ENCODE measurements at regions not wholly inside any gene's neighbourhood (a gene's known extent, or its start where the extent isn't known, plus 50 kb on each side); places are given as distances from the start of the nearest gene placed in this dataset.

DNA sequence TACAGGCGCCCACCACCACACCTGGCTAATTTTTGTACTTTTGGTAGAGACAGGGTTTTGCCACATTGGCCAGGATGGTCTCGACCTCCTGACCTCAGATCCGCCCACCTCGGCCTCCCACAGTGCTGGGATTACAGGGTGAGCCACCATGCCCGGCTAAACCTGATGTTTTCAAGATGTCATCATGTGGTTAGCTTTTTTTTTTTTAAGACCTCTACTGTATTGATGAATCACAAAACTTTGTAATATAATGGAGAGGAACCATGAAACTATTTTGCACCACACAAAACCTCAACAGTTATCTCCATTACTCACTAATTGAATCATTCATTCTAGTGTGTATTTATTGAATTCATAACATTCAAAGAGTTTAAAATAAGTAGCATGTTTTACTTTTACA lies 94.7 kb upstream of the NEIL3 start:
- TF ChIP-seq EP300 (IDR thresholded peaks at IDR 0.05) (no peak), POLR2AphosphoS5 (IDR thresholded peaks at IDR 0.05) (no peak), POLR2A (IDR thresholded peaks at IDR 0.05) (no peak)
- TF ChIP-seq, protein P1, sequence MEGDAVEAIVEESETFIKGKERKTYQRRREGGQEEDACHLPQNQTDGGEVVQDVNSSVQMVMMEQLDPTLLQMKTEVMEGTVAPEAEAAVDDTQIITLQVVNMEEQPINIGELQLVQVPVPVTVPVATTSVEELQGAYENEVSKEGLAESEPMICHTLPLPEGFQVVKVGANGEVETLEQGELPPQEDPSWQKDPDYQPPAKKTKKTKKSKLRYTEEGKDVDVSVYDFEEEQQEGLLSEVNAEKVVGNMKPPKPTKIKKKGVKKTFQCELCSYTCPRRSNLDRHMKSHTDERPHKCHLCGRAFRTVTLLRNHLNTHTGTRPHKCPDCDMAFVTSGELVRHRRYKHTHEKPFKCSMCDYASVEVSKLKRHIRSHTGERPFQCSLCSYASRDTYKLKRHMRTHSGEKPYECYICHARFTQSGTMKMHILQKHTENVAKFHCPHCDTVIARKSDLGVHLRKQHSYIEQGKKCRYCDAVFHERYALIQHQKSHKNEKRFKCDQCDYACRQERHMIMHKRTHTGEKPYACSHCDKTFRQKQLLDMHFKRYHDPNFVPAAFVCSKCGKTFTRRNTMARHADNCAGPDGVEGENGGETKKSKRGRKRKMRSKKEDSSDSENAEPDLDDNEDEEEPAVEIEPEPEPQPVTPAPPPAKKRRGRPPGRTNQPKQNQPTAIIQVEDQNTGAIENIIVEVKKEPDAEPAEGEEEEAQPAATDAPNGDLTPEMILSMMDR (IDR thresholded peaks at IDR 0.05) = no peak
- H3K27me3 ChIP-seq = no peaks in the 10 kb centered on the region
- intact Hi-C loops (cut with DNase I) = no loop called here

DNA sequence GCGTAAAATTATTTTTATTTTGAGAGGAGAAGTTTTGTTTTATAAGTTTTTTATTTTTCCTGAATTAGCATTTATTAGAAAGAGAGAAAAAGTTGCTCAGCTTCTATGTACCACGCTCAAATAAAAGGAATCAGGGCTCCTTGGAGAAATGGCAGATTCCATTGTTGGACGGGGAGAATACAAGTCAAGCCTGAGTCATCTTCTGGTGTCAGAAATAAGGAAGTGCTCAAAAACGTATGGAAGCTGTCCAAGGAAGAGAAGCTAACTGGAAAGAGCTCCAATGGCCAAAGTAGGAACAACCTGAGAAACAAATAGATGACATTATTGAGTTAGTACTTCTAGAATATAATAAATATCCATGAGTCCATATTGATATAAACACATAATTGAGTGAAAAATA lies 89.3 kb upstream of the NEIL3 start:
- no peak for DNase-seq
- intact Hi-C loops (cut with DNase I) = no loop called here
- no peak overlapping the region for H3K4me3 ChIP-seq
- 63 to 75% methylated on average over 4 of the region's 4 CpGs for WGBS, 2 donors
- H3K27me3 ChIP-seq = no peaks in the 10 kb centered on the region
- no peaks in the 10 kb centered on the region for H3K4me1 ChIP-seq
- H3K9me3 ChIP-seq = no peaks in the 10 kb centered on the region
- H3K36me3 ChIP-seq = no peaks in the 10 kb centered on the region
- TF ChIP-seq POLR2A (IDR thresholded peaks at IDR 0.05) = no peak
- no peak for TF ChIP-seq POLR2AphosphoS5 (IDR thresholded peaks at IDR 0.05)
- TF ChIP-seq EP300 (IDR thresholded peaks at IDR 0.05) = no peak
- TF ChIP-seq, protein P1 (IDR thresholded peaks at IDR 0.05) = no peak
- no peak overlapping the region for H3K27ac ChIP-seq

More for the DNA sequence above, 94.7 kb upstream of the NEIL3 start:
- WGBS, 2 donors = 81 to 85% methylated on average over 5 of the region's 5 CpGs
- no peak for DNase-seq
- no peaks in the 10 kb centered on the region for H3K9me3 ChIP-seq
- no peak overlapping the region for H3K27ac ChIP-seq
- H3K4me3 ChIP-seq = no peak overlapping the region
- H3K36me3 ChIP-seq = no peaks in the 10 kb centered on the region
- H3K4me1 ChIP-seq = no peaks in the 10 kb centered on the region

DNA sequence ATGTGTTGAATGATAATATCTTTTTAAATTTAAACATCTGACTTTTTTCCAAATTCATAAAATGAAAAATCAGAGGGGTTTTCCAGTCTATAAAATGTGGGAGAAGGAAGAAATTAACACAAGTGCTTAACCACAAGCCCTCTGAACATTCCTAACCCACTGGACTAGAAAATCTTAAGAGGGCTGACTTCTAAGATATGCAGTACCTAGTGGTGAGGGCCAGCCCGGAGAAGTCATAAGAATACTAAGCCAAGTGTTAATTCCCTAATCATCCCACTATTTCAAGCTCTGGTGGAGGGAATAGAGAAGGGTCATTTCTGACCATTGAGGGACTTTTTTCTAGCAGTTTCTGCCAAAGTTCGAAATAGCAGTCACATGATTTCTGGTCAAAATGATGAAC lies 86.9 kb upstream of the NEIL3 start:
- H3K4me3 ChIP-seq = no peak overlapping the region
- no peaks in the 10 kb centered on the region for H3K4me1 ChIP-seq
- H3K27me3 ChIP-seq = no peaks in the 10 kb centered on the region
- no peaks in the 10 kb centered on the region for H3K9me3 ChIP-seq
- H3K27ac ChIP-seq = no peak overlapping the region
- intact Hi-C loops (cut with DNase I) = no loop called here
- DNase-seq = no peak
- no peaks in the 10 kb centered on the region for H3K36me3 ChIP-seq
- 53 to 62% methylated on average over 2 of the region's 2 CpGs for WGBS, 2 donors
- TF ChIP-seq EP300 (IDR thresholded peaks at IDR 0.05) (no peak), POLR2A (IDR thresholded peaks at IDR 0.05) (no peak), POLR2AphosphoS5 (IDR thresholded peaks at IDR 0.05) (no peak)
- TF ChIP-seq, protein P1 (IDR thresholded peaks at IDR 0.05) = no peak

DNA sequence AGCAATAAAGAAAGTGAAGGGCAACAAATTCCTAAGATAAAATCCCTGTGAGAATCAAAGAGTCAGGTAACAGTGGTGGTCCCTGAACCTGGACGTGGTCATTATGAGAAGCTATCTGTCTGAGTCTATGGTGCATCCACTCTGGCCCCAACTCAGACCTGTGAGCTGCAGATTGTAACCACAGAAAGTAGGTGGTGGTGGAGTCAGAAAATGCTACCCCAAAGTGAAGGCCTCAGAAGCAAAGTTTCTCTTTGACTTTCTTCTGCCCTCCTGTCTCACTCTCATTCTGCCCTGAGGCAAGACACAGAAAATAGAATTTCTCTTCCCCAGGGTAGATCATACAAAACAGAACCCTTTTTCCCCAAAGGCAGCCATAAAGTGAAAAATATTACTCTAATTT lies 84.1 kb upstream of the NEIL3 start:
- Histone ChIP-seq H3K4me1 (peaks cover 0 to 3% (median 0%) of the 10 kb centered on the region in 4 donors), H3K36me3 (no peaks in the 10 kb centered on the region), H3K27me3 (no peaks in the 10 kb centered on the region), H3K27ac (no peak overlapping the region), H3K9me3 (no peaks in the 10 kb centered on the region), H3K4me3 (no peak overlapping the region)
- TF ChIP-seq, protein P1 (IDR thresholded peaks at IDR 0.05) = no peak
- TF ChIP-seq POLR2AphosphoS5 (IDR thresholded peaks at IDR 0.05) (no peak), POLR2A (IDR thresholded peaks at IDR 0.05) (no peak), EP300 (IDR thresholded peaks at IDR 0.05) (no peak)
- intact Hi-C loops (cut with DNase I) = no loop called here
- DNase-seq = no peak
- 62 to 83% methylated on average over 1 of the region's 1 CpG for WGBS, 2 donors

DNA sequence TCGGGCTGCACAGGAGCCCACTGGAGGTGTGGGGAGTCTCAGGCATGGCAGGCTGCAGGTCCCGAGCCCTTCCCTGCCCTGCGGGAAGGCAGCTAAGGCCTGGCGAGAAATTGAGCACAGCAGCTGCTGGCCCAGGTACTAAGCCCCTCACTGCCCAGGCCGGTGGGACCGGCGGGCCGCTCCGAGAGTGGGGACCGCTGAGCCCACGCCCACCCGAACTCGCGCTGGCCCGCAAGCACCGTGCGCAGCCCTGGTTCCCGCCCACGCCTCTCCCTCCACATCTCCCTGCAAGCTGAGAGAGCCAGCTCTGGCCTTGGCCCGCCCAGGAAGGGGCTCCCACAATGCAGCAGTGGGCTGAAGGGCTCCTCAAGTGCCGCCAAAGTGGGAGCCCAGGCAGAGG lies 82.0 kb upstream of the NEIL3 start:
- Histone ChIP-seq H3K27me3 (no peaks in the 10 kb centered on the region), H3K36me3 (no peaks in the 10 kb centered on the region), H3K27ac (no peak overlapping the region), H3K4me3 (no peak overlapping the region), H3K4me1 (peaks cover 0 to 3% (median 0%) of the 10 kb centered on the region in 4 donors), H3K9me3 (no peaks in the 10 kb centered on the region)
- TF ChIP-seq POLR2AphosphoS5 (IDR thresholded peaks at IDR 0.05) = no peak
- TF ChIP-seq EP300 (IDR thresholded peaks at IDR 0.05) = no peak
- TF ChIP-seq, protein P1 (IDR thresholded peaks at IDR 0.05) = no peak
- TF ChIP-seq POLR2A (IDR thresholded peaks at IDR 0.05) = no peak
- no peak for DNase-seq
- intact Hi-C loops (cut with DNase I) = no loop called here
- WGBS, 2 donors = 92 to 94% methylated on average over 21 of the region's 21 CpGs
